ENCODE measurements at regions not wholly inside any gene's neighbourhood (a gene's known extent, or its start where the extent isn't known, plus 50 kb on each side); places are given as distances from the start of the nearest gene placed in this dataset.
A peak's percentile ranks its signal among the peaks of the same experiment; 100 is the strongest.
"Not testable (repeated sequence)": the region's sequence is repeated elsewhere in the genome, so short reads cannot be mapped to it uniquely, and the experiment has no call there.

GRCh38 chr9:86575825-86576525 is 221.8 kb upstream of the TUT7 start:
- no peak for DNase-seq (ENCODE audit: low read depth)

GRCh38 chr9:86575137-86575536 is 220.9 kb upstream of the TUT7 start:
- no peak for DNase-seq (ENCODE audit: low read depth)

GRCh38 chr9:86573886-86574285 is 219.7 kb upstream of the TUT7 start:
- no peak for DNase-seq (ENCODE audit: low read depth)

GRCh38 chr9:86572904-86573303 is 218.7 kb upstream of the TUT7 start:
- no peak for DNase-seq (ENCODE audit: low read depth)

- not testable (repeated sequence) for DNase-seq (ENCODE audit: low read depth)
These were observed 211.4 kb upstream of the TUT7 start for GRCh38 chr9:86565603-86566002.

GRCh38 chr9:86563936-86564335 is 209.7 kb upstream of the TUT7 start:
- no peak for DNase-seq (ENCODE audit: low read depth)

GRCh38 chr9:86563350-86563749 is 209.1 kb upstream of the TUT7 start:
- DNase-seq (ENCODE audit: low read depth), result no peak

- DNase-seq (ENCODE audit: low read depth), result no peak
These were observed 208.5 kb upstream of the TUT7 start for GRCh38 chr9:86562691-86563090.

- no peak for DNase-seq (ENCODE audit: low read depth)
These were observed 203.7 kb upstream of the TUT7 start for GRCh38 chr9:86557918-86558317.

- DNase-seq (ENCODE audit: low read depth), result no peak
These were observed 203.0 kb upstream of the TUT7 start for GRCh38 chr9:86557063-86557766.

GRCh38 chr9:86555661-86556060 is 201.5 kb upstream of the TUT7 start:
- no peak for DNase-seq (ENCODE audit: low read depth)

- no peak for DNase-seq (ENCODE audit: low read depth)
These were observed 196.2 kb upstream of the TUT7 start for GRCh38 chr9:86550401-86550800.

GRCh38 chr9:86549920-86550319 is 195.7 kb upstream of the TUT7 start:
- no peak for DNase-seq (ENCODE audit: low read depth)

- DNase-seq (ENCODE audit: low read depth), result peak; percentile 74
These were observed 195.2 kb upstream of the TUT7 start for GRCh38 chr9:86549401-86549811.

- no peak for DNase-seq (ENCODE audit: low read depth)
These were observed 194.0 kb upstream of the TUT7 start for GRCh38 chr9:86548220-86548619.

- no peak for DNase-seq (ENCODE audit: low read depth)
These were observed 193.4 kb upstream of the TUT7 start for GRCh38 chr9:86547571-86547970.

GRCh38 chr9:86546712-86547111 is 192.5 kb upstream of the TUT7 start:
- DNase-seq (ENCODE audit: low read depth), result no peak

- no peak for DNase-seq (ENCODE audit: low read depth)
These were observed 190.9 kb upstream of the TUT7 start for GRCh38 chr9:86545090-86545489.

GRCh38 chr9:86541014-86541570 is 186.9 kb upstream of the TUT7 start:
- no peak for DNase-seq (ENCODE audit: low read depth)

- no peak for DNase-seq (ENCODE audit: low read depth)
These were observed 181.3 kb upstream of the TUT7 start for GRCh38 chr9:86535406-86535915.

- DNase-seq (ENCODE audit: low read depth), result no peak
These were observed 180.5 kb upstream of the TUT7 start for GRCh38 chr9:86534572-86535258.

GRCh38 chr9:86531971-86532640 is 177.9 kb upstream of the TUT7 start:
- DNase-seq (ENCODE audit: low read depth), result no peak
